ENCODE measurements at regions not wholly inside any gene's neighbourhood (a gene's known extent, or its start where the extent isn't known, plus 50 kb on each side); places are given as distances from the start of the nearest gene placed in this dataset.

DNA sequence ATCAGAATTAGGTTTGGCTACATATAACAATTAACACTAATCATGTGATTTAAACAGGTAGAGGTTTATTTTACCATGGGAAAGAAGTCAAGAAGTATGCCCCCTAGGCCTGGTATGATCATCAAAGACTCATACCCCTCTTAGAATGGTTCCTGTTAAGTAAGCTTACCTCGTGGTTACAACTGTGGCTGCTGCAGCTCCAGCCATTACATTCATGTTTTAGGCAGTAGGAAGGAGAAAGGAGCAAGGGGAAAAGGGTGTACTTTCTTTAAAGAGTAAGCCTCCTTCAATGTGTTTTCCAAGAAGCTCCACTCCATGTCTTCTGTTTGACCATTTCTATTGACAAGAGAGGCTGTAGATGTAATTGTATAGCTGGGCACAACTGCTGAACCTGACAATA, 94.9 kb upstream of the GATB start:
- TF ChIP-seq, protein P1, sequence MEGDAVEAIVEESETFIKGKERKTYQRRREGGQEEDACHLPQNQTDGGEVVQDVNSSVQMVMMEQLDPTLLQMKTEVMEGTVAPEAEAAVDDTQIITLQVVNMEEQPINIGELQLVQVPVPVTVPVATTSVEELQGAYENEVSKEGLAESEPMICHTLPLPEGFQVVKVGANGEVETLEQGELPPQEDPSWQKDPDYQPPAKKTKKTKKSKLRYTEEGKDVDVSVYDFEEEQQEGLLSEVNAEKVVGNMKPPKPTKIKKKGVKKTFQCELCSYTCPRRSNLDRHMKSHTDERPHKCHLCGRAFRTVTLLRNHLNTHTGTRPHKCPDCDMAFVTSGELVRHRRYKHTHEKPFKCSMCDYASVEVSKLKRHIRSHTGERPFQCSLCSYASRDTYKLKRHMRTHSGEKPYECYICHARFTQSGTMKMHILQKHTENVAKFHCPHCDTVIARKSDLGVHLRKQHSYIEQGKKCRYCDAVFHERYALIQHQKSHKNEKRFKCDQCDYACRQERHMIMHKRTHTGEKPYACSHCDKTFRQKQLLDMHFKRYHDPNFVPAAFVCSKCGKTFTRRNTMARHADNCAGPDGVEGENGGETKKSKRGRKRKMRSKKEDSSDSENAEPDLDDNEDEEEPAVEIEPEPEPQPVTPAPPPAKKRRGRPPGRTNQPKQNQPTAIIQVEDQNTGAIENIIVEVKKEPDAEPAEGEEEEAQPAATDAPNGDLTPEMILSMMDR (IDR thresholded peaks at IDR 0.05) = no peak
- no peak for TF ChIP-seq ZFX (IDR thresholded peaks at IDR 0.05; ENCODE audit: borderline replicate concordance)

Data from 22Rv1 (cell line).